GM21515 (cell line): ENCODE measurements at regions not wholly inside any gene's neighbourhood (a gene's known extent, or its start where the extent isn't known, plus 50 kb on each side); places are given as distances from the start of the nearest gene placed in this dataset.

Experiments
- ATAC-seq: cut with Tn5 transposase; IDR thresholded peaks from one replicate; pipeline ENCODE4 v1.9.1; 2021; ENCODE audit not compliant: unreplicated experiment

- no peak for ATAC-seq
Observed at GRCh38 chr13:61040181-61040580, 375.5 kb downstream of the PCDH20 start.

GRCh38 chr13:61039302-61039701, 376.3 kb downstream of the PCDH20 start:
- no peak for ATAC-seq

- ATAC-seq, result no peak
Observed at GRCh38 chr13:61036715-61037114, 378.9 kb downstream of the PCDH20 start.

- ATAC-seq, result no peak
Observed at GRCh38 chr13:61030445-61030844, 385.2 kb downstream of the PCDH20 start.

GRCh38 chr13:61029064-61029463, 386.6 kb downstream of the PCDH20 start:
- ATAC-seq, result no peak

- no peak for ATAC-seq
Observed at GRCh38 chr13:61024046-61024445, 391.6 kb downstream of the PCDH20 start.

GRCh38 chr13:61021838-61022237, 393.8 kb downstream of the PCDH20 start:
- ATAC-seq, result no peak

- ATAC-seq, result no peak
Observed at GRCh38 chr13:61013796-61014195, 401.9 kb downstream of the PCDH20 start.

GRCh38 chr13:61010358-61010757, 405.3 kb downstream of the PCDH20 start:
- ATAC-seq, result no peak

GRCh38 chr13:61002686-61003085, 413.0 kb downstream of the PCDH20 start:
- ATAC-seq, result no peak

- ATAC-seq, result no peak
Observed at GRCh38 chr13:60990032-60990733, 425.5 kb downstream of the PCDH20 start.

- ATAC-seq, result no peak
Observed at GRCh38 chr13:60986301-60986700, 429.3 kb downstream of the PCDH20 start.

GRCh38 chr13:60981407-60981806, 434.2 kb downstream of the PCDH20 start:
- ATAC-seq, result no peak

GRCh38 chr13:60976367-60976766, 439.3 kb downstream of the PCDH20 start:
- ATAC-seq, result no peak

- ATAC-seq, result no peak
Observed at GRCh38 chr13:60974296-60974695, 441.4 kb downstream of the PCDH20 start.

GRCh38 chr13:60973529-60973928, 442.1 kb downstream of the PCDH20 start:
- ATAC-seq, result no peak

GRCh38 chr13:60970736-60971135, 444.9 kb downstream of the PCDH20 start:
- no peak for ATAC-seq

- no peak for ATAC-seq
Observed at GRCh38 chr13:60969656-60970055, 446.0 kb downstream of the PCDH20 start.

- no peak for ATAC-seq
Observed at GRCh38 chr13:60959427-60959826, 456.2 kb downstream of the PCDH20 start.

GRCh38 chr13:60957816-60958215, 457.8 kb downstream of the PCDH20 start:
- ATAC-seq, result no peak

GRCh38 chr13:60945396-60945795, 470.3 kb downstream of the PCDH20 start:
- ATAC-seq, result no peak

- no peak for ATAC-seq
Observed at GRCh38 chr13:60944863-60945262, 470.8 kb downstream of the PCDH20 start.

GRCh38 chr13:60944016-60944415, 471.6 kb downstream of the PCDH20 start:
- no peak for ATAC-seq
